ENCODE measurements at regions not wholly inside any gene's neighbourhood (a gene's known extent, or its start where the extent isn't known, plus 50 kb on each side); places are given as distances from the start of the nearest gene placed in this dataset.

- Histone ChIP-seq H3K4me3 (ENCODE audit: insufficient read depth, low read depth, low read length) (no peak overlapping the region), H3K79me1 (ENCODE audit: low read depth in 1 of 2, low read length in 2 of 2) (no peaks in the 10 kb centered on the region), H4K5ac (ENCODE audit: low read depth, low read length) (no peak overlapping the region), H3K9me1 (ENCODE audit: insufficient read depth, low read length) (no peaks in the 10 kb centered on the region), H3K27ac (ENCODE audit: insufficient read depth, low read length) (no peak overlapping the region), H3K56ac (ENCODE audit: extremely low read depth, insufficient read depth, low read length) (no peak overlapping the region), H3K9ac (ENCODE audit: low read depth, low read length) (no peak overlapping the region), H4K20me1 (ENCODE audit: insufficient read depth, low read length) (no peaks in the 10 kb centered on the region), H2AFZ (replicated peaks; ENCODE audit: low read length, poor library complexity) (no peak overlapping the region), H3K23ac (ENCODE audit: low read depth, low read length) (no peak overlapping the region), H2BK20ac (ENCODE audit: low read depth, low read length) (no peak overlapping the region), H2BK15ac (ENCODE audit: low read depth, low read length) (no peak overlapping the region), H3K27me3 (ENCODE audit: control insufficient read depth, insufficient read depth, low read length) (no peaks in the 10 kb centered on the region), H3K14ac (replicated peaks; ENCODE audit: low read depth, low read length) (no peak overlapping the region), H3K4me1 (ENCODE audit: control insufficient read depth, insufficient read depth, low read length) (no peaks in the 10 kb centered on the region), H3K36me3 (ENCODE audit: control insufficient read depth, insufficient read depth, low read length) (no peaks in the 10 kb centered on the region), H2AK5ac (ENCODE audit: low read depth, low read length) (no peak overlapping the region), H3K9me3 (ENCODE audit: control insufficient read depth, insufficient read depth, low read length) (peaks cover 4% of the 10 kb centered on the region; the same call in 1 of the 2 replicates), H3K4me2 (ENCODE audit: low read depth, low read length) (no peak overlapping the region), H3K18ac (ENCODE audit: low read depth, low read length) (no peak overlapping the region), H3K4ac (ENCODE audit: low read depth, low read length) (no peak overlapping the region), H4K8ac (ENCODE audit: low read depth in 2 of 2, low read length in 2 of 2) (no peak overlapping the region), H2BK5ac (ENCODE audit: low read depth, low read length, poor library complexity, severe bottlenecking) (no peak overlapping the region), H4K91ac (ENCODE audit: insufficient read depth, low read depth, low read length) (no peak overlapping the region), H2BK120ac (ENCODE audit: low read depth, low read length) (no peak overlapping the region), H2AK9ac (replicated peaks; ENCODE audit: low read depth, low read length, poor library complexity) (no peak overlapping the region)
- POLR2A ChIA-PET (ENCODE audit: unreplicated experiment): no interaction called here
- DNase-seq (no peak), ATAC-seq (ENCODE audit: low read depth) (no peak)
- no TSS peak for BruUV-seq (replicated peaks)
- TF ChIP-seq USF2 (IDR thresholded peaks at IDR 0.05; ENCODE audit: low read depth, low read length) (no peak), BHLHE40 (IDR thresholded peaks at IDR 0.05; ENCODE audit: low read depth, low read length) (no peak), FOS (IDR thresholded peaks at IDR 0.05; ENCODE audit: low read depth, low read length) (no peak), POLR2A (IDR thresholded peaks at IDR 0.05; ENCODE audit: low read depth, low read length) (no peak), ELK1 (IDR thresholded peaks at IDR 0.05; ENCODE audit: borderline replicate concordance, low read depth, low read length) (no peak), NFE2L2 (IDR thresholded peaks at IDR 0.05; ENCODE audit: low read depth, low read length) (no peak), RFX5 (IDR thresholded peaks at IDR 0.05; ENCODE audit: low read depth, low read length) (no peak), MXI1 (IDR thresholded peaks at IDR 0.05; ENCODE audit: borderline replicate concordance, low read depth, low read length) (no peak), RAD21 (IDR thresholded peaks at IDR 0.05; ENCODE audit: low read length) (no peak), CTCF (conservative IDR thresholded peaks at IDR 0.05; ENCODE audit: low read depth, low read length) (no peak), RCOR1 (IDR thresholded peaks at IDR 0.05; ENCODE audit: insufficient replicate concordance, low read length) (no peak), MAFK (IDR thresholded peaks at IDR 0.05; ENCODE audit: low read depth, low read length) (no peak), MAZ (IDR thresholded peaks at IDR 0.05; ENCODE audit: borderline replicate concordance, low read depth, low read length) (no peak), SMC3 (IDR thresholded peaks at IDR 0.05; ENCODE audit: low read depth, low read length) (no peak), CHD1 (IDR thresholded peaks at IDR 0.05; ENCODE audit: low read depth, low read length) (no peak), CEBPB (IDR thresholded peaks at IDR 0.05; ENCODE audit: low read depth, low read length) (no peak)
- no CpG with 5 or more reads among the region's 2 CpGs for WGBS, 2 experiments (ENCODE audit: extremely low coverage in 2 of 2, insufficient read length in 1 of 2)
- CTCF ChIA-PET: no interaction called here
- intact Hi-C loops (cut with micrococcal nuclease): no loop called here
- dilution Hi-C loops (cut with HindIII; ENCODE audit: low sequenced_read_pairs, unreplicated experiment): no loop called here
- in situ Hi-C loops (cut with MboI; ENCODE audit: low sequenced_read_pairs): no loop called here
Observed at GRCh38 chr10:81270051-81270450, 604.9 kb upstream of the NRG3 start.

Measured in IMR-90 (cell line).